OCI-LY7 (cell line): ENCODE measurements at regions not wholly inside any gene's neighbourhood (a gene's known extent, or its start where the extent isn't known, plus 50 kb on each side); places are given as distances from the start of the nearest gene placed in this dataset.

Source experiments
- BruUV-seq: library from RNA; stranded (reverse); fragments of 400-500 nt; replicated peaks from 2 replicates; lab custom pipeline; 2021; lab: Mats Ljungman, UMichigan
- CTCF ChIA-PET: fragments of 300-600 bp; sonication (Branson Sonifier 250); formaldehyde crosslinking; loops from one replicate; lab custom pipeline; 2022; ENCODE audit warnings: antibody characterized with exemption; ENCODE audit not compliant: unreplicated experiment; lab: Charles Lee
- POLR2A ChIA-PET: fragments of 300-600 bp; sonication (Branson Sonifier 250); formaldehyde crosslinking; loops from one replicate; lab custom pipeline; 2022; ENCODE audit warnings: antibody characterized with exemption; lab: Charles Lee
- DNase-seq: peaks from one replicate; pipeline ENCODE4 v3.0.0-alpha.2; 2015; ENCODE audit warnings: low spot score
- H2AFZ ChIP-seq: fragments of 200-600 bp; sonication (generic), shearing (Covaris generic); 2 replicates; pipeline ENCODE4 v1.6.1; 2014; ENCODE audit warnings: mild to moderate bottlenecking, antibody characterized with exemption, low read length, moderate library complexity
- H3K27ac ChIP-seq: fragments of 200-600 bp; sonication (generic); 2 replicates; pipeline ENCODE4 v1.5.1; 2014; ENCODE audit warnings: mixed run types, low read depth, mild to moderate bottlenecking, moderate library complexity, low read length, inconsistent platforms; ENCODE audit not compliant: poor library complexity, severe bottlenecking
- H3K36me3 ChIP-seq: fragments of 200-600 bp; sonication (generic); 2 replicates; pipeline ENCODE4 v1.6.1; 2014; ENCODE audit warnings: mild to moderate bottlenecking, antibody characterized with exemption, low read length, moderate library complexity, mixed read lengths; ENCODE audit not compliant: insufficient read depth
- H3K4me1 ChIP-seq: fragments of 200-600 bp; sonication (generic); 2 replicates; pipeline ENCODE4 v1.5.1; 2014; ENCODE audit warnings: mild to moderate bottlenecking, low read length; ENCODE audit not compliant: insufficient read depth, poor library complexity, severe bottlenecking
- H3K4me2 ChIP-seq: fragments of 200-600 bp; sonication (generic); 2 replicates; pipeline ENCODE4 v1.6.1; 2014; ENCODE audit warnings: mild to moderate bottlenecking, low read length
- H3K4me3 ChIP-seq: fragments of 200-600 bp; sonication (generic); 2 replicates; pipeline ENCODE4 v1.5.1; 2014; ENCODE audit warnings: mild to moderate bottlenecking, low read depth, low read length; ENCODE audit not compliant: poor library complexity, severe bottlenecking
- H3K79me2 ChIP-seq: fragments of 200-600 bp; sonication (generic); 2 replicates; pipeline ENCODE4 v1.6.1; 2016; ENCODE audit warnings: low read depth, mild to moderate bottlenecking, low read length, moderate library complexity, mixed read lengths; ENCODE audit not compliant: insufficient read depth
- H3K9me2 ChIP-seq: fragments of 200-600 bp; sonication (generic); 2 replicates; pipeline ENCODE4 v1.6.1; 2016; ENCODE audit warnings: mild to moderate bottlenecking, low read length, mixed read lengths; ENCODE audit not compliant: insufficient read depth
- H3K9me3 ChIP-seq: fragments of 200-600 bp; sonication (generic); 2 replicates; pipeline ENCODE4 v1.6.1; 2014; ENCODE audit warnings: mild to moderate bottlenecking, mixed run types, low read length, mixed read lengths
- H4K20me1 ChIP-seq: fragments of 200-600 bp; sonication (generic); 2 replicates; pipeline ENCODE4 v1.6.1; 2014; ENCODE audit warnings: mild to moderate bottlenecking, antibody characterized with exemption, low read length, moderate library complexity, mixed read lengths; ENCODE audit not compliant: insufficient read depth
- CTCF ChIP-seq: fragments of 200-600 bp; sonication (generic); conservative IDR thresholded peaks from 2 replicates; pipeline ENCODE4 v1.5.1; 2014; ENCODE audit warnings: mild to moderate bottlenecking, antibody characterized with exemption, low read length, moderate library complexity, mixed read lengths
- EZH2phosphoT487 ChIP-seq: fragments of 200-600 bp; sonication (generic); IDR thresholded peaks from 2 replicates; pipeline ENCODE4 v1.6.1; 2018; ENCODE audit warnings: low read depth, borderline replicate concordance, mild to moderate bottlenecking, mixed run types, antibody characterized with exemption, low read length, moderate library complexity, mixed read lengths
- intact Hi-C: fragments of 100-400 bp; cut with micrococcal nuclease; formaldehyde crosslinking; loops from one replicate; pipeline ENCODE4 v1.10.0; 2022; ENCODE audit not compliant: unreplicated experiment

- no peak for DNase-seq
- no peak overlapping the region for H3K4me3 ChIP-seq
- no peaks in the 10 kb centered on the region for H3K79me2 ChIP-seq
- intact Hi-C loops, result no loop called here
- ChIA-PET POLR2A (no interaction called here), CTCF (no interaction called here)
- no peak overlapping the region for H2AFZ ChIP-seq
- H3K9me3 ChIP-seq, result no peaks in the 10 kb centered on the region
- H3K36me3 ChIP-seq, result no peaks in the 10 kb centered on the region
- no peaks in the 10 kb centered on the region for H3K9me2 ChIP-seq
- no peaks in the 10 kb centered on the region for H4K20me1 ChIP-seq
- TF ChIP-seq EZH2phosphoT487 (no peak), CTCF (no peak)
- BruUV-seq, result no TSS peak
- H3K4me2 ChIP-seq, result no peak overlapping the region
- H3K27ac ChIP-seq, result no peak overlapping the region
- H3K4me1 ChIP-seq, result no peaks in the 10 kb centered on the region
These were observed 317.3 kb downstream of the AJAP1 start for GRCh38 chr1:4971666-4972065.

GRCh38 chr1:4970532-4970931, 316.1 kb downstream of the AJAP1 start:
- BruUV-seq, result no TSS peak
- TF ChIP-seq CTCF (no peak), EZH2phosphoT487 (no peak)
- no peak for DNase-seq
- intact Hi-C loops, result no loop called here
- no peaks in the 10 kb centered on the region for H3K9me3 ChIP-seq
- H3K9me2 ChIP-seq, result no peaks in the 10 kb centered on the region
- ChIA-PET CTCF (no interaction called here), POLR2A (no interaction called here)
- H3K4me1 ChIP-seq, result no peaks in the 10 kb centered on the region
- H3K4me3 ChIP-seq, result no peak overlapping the region
- H4K20me1 ChIP-seq, result no peaks in the 10 kb centered on the region
- H3K36me3 ChIP-seq, result no peaks in the 10 kb centered on the region
- H2AFZ ChIP-seq, result no peak overlapping the region
- no peak overlapping the region for H3K27ac ChIP-seq
- no peak overlapping the region for H3K4me2 ChIP-seq
- no peaks in the 10 kb centered on the region for H3K79me2 ChIP-seq

- Histone ChIP-seq H3K9me2 (no peaks in the 10 kb centered on the region), H3K4me1 (no peaks in the 10 kb centered on the region), H3K9me3 (no peaks in the 10 kb centered on the region), H4K20me1 (no peaks in the 10 kb centered on the region), H3K4me2 (no peak overlapping the region), H3K4me3 (no peak overlapping the region), H2AFZ (no peak overlapping the region), H3K27ac (no peak overlapping the region), H3K36me3 (no peaks in the 10 kb centered on the region), H3K79me2 (no peaks in the 10 kb centered on the region)
- CTCF ChIA-PET, result no interaction called here
- POLR2A ChIA-PET, result no interaction called here
- TF ChIP-seq CTCF, result no peak
- TF ChIP-seq EZH2phosphoT487, result no peak
- BruUV-seq, result no TSS peak
- DNase-seq, result no peak
- intact Hi-C loops, result no loop called here
These were observed 315.2 kb downstream of the AJAP1 start for GRCh38 chr1:4969556-4970129.
